ENCODE measurements at regions not wholly inside any gene's neighbourhood (a gene's known extent, or its start where the extent isn't known, plus 50 kb on each side); places are given as distances from the start of the nearest gene placed in this dataset.

DNA sequence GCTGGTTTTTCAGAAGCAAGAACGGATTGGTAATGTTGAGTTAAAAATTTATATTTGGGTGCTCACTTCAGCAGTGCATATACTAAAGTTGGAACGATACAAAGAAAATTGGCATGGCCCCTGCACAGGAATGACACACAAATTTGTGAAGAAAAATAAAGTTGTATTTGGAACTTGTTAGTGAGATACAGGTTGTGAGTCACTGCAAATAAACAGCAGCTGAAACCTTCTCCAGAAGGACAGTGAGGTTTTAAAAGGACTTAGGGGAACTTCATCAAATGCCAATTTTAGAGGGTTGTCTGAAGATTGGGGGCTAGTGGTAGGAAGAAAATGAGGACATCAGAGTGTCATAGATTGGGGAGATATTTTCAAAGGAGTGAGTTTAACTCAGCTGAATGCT, 79.7 kb upstream of the ELOVL6 start:
- DNase-seq (ENCODE audit: low spot score) = no peak

DNA sequence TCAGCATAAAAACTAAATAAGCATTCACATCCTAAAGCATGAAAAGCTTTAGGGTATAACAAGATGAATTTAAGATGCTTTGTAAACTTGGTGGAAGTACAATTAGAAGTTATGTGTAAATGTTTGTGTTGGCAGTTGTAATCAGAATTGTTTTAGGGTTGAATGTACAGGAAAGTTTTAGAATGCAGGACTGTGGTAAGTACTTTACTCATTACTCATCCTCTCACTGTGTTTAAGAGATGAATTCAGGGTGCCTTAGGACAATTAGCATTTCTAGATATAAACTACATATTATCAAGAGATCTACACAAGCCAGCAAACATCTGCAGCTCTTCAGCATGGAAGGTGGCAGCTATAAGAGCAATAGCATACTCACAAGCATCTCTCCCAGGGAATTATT, 77.5 kb upstream of the ELOVL6 start:
- DNase-seq (ENCODE audit: low spot score) = no peak

GRCh38 chr4:110271986-110272385, 73.6 kb upstream of the ELOVL6 start:
- DNase-seq (ENCODE audit: low spot score) = no peak

- DNase-seq (ENCODE audit: low spot score) = no peak
These were observed 72.2 kb upstream of the ELOVL6 start for GRCh38 chr4:110270492-110271197.

DNA sequence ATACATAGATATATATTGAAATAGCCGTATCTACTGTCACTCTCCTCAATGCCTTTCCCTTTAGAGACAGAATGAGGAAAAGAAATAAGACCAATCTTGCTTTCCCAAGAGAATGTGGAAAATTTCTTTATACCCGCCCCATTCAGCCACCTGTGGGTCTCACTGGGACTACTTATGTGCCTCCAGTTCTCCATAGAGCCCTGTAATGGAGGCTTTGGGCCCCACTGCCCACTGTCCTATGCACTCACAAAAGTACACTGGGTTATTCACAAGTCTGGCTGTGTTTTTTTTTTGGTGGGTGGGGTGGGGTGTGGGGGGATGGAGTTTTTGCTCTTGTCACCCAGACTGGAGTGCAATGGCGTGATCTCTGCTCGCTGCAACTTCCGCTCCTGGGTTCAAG, 70.4 kb upstream of the ELOVL6 start:
- DNase-seq (ENCODE audit: low spot score) = no peak

DNA sequence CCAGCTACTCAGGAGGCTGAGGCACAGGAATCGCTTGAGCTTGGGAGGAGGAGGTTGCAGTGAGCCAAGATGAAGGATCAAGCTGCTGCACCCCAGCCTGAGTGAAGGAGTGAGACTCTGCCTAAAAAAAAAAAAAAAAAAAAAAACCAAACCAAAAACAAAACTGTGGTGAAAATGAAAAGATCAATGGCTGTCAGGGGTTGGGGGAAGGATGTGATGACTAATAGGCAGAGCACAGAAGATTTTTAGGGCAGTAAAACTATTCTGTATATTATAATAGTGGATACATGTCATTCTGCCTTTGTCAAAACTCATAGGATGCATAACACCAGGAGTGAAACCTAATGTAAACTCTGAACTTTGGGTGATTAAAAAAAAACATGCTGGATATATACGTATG, 69.9 kb upstream of the ELOVL6 start:
- DNase-seq (ENCODE audit: low spot score) = no peak

DNA sequence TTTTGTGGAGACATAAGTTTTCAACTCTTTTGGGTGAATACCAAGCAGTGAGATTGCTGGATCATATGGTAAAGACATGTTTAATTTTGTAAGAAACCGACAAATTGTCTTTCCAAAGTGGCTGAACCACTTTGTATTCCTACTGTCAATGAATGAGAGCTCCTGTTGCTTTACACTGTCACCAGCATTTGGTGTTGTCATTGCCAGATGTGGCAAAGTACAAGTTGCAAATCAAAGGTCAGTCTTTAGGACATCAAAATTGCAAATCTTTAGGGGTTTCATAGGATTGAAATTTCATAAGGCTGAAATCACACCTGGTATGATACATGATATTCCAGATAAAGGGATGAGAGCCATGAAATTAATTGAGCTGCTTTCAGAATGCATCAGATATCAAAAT, 67.7 kb upstream of the ELOVL6 start:
- DNase-seq (ENCODE audit: low spot score) = no peak

GRCh38 chr4:110265001-110265400, 66.6 kb upstream of the ELOVL6 start:
- no peak for DNase-seq (ENCODE audit: low spot score)

DNA sequence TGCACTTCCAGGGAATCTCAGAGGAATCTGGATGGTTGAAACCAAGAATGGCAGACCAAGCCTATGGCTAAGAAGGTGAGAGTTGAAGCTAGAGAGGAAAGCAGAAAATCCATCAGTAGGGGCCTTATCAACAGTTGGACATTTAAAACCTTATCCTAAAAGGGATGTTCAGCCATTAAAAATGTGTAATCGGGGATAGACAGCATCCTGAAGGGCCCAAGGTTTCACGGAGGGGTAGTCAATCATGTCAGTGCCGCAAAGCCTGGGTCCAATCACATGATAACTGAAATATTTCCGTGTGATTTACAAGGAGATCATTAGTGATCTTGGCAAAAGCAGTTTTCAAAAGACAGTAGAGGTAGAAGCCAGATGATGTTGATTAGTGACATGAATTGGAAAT, 61.9 kb upstream of the ELOVL6 start:
- no peak for DNase-seq (ENCODE audit: low spot score)

DNA sequence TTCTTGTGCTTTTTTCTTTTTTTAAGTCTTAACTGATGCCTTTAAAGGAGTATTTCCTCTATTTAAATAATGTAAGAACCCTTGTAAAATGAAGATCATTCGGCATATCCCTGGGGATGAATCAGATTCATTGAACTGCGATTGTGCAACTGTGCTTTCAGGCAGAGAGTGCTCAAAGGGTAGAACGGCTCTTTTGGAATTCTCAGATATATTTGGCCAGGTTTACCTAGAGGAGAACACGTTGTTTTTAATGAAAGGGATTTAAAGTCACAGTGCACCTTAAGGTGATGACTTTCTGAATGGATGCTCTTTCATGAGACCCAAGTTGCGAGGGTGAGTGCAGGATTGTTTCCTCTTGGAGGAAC, 51.6 kb upstream of the ELOVL6 start:
- DNase-seq (ENCODE audit: low spot score) = no peak

DNA sequence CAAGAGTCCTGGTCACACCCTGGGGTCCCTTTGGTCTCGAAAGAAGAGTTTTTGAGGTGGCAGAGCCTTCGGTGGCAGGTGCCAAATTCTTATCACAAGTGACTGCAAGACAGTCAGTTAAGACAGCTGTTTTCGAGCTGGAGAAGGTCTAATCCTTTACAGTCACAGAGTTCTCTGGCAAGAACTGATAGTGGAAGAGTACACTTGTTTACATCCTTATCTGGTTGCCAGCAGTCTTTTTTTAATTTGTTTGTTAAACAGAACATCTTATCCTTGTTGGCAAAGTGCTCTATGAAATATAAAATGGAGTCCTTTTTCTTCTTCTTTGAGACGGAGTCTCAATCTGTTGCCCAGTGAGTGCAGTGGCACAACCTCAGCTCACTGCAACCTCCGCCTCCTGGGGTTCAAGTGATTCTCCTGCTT, 50.4 kb upstream of the ELOVL6 start:
- DNase-seq (ENCODE audit: low spot score) = no peak
